ENCODE measurements at regions not wholly inside any gene's neighbourhood (a gene's known extent, or its start where the extent isn't known, plus 50 kb on each side); places are given as distances from the start of the nearest gene placed in this dataset.

DNA sequence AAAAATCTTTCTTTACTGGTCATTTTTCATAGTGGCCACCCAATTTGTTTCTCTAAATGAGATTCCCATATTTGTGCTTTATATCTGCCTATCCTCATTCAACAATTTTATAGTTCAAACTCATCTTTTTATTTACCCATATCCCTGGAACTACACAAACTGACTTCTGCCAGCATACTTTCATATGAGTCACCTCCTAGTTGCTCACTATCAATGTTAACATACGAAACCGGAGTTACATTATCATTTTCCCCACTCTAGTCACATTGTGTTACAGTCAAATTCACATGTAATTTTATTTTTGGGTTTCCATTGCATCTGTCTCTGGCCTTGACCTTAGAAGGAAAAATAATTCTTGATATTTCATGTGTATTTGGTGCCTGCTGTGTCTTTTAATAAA lies 499.4 kb downstream of the MAFB start:
- DNase-seq (ENCODE audit: low read depth in 1 of 2, low spot score in 1 of 2), result no peak
- TF ChIP-seq POLR2AphosphoS5 (IDR thresholded peaks at IDR 0.05; ENCODE audit: low read depth), result no peak
- TF ChIP-seq, protein P1, sequence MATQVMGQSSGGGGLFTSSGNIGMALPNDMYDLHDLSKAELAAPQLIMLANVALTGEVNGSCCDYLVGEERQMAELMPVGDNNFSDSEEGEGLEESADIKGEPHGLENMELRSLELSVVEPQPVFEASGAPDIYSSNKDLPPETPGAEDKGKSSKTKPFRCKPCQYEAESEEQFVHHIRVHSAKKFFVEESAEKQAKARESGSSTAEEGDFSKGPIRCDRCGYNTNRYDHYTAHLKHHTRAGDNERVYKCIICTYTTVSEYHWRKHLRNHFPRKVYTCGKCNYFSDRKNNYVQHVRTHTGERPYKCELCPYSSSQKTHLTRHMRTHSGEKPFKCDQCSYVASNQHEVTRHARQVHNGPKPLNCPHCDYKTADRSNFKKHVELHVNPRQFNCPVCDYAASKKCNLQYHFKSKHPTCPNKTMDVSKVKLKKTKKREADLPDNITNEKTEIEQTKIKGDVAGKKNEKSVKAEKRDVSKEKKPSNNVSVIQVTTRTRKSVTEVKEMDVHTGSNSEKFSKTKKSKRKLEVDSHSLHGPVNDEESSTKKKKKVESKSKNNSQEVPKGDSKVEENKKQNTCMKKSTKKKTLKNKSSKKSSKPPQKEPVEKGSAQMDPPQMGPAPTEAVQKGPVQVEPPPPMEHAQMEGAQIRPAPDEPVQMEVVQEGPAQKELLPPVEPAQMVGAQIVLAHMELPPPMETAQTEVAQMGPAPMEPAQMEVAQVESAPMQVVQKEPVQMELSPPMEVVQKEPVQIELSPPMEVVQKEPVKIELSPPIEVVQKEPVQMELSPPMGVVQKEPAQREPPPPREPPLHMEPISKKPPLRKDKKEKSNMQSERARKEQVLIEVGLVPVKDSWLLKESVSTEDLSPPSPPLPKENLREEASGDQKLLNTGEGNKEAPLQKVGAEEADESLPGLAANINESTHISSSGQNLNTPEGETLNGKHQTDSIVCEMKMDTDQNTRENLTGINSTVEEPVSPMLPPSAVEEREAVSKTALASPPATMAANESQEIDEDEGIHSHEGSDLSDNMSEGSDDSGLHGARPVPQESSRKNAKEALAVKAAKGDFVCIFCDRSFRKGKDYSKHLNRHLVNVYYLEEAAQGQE (IDR thresholded peaks at IDR 0.05; ENCODE audit: insufficient replicate concordance, low read depth), result no peak
- no peak overlapping the region for H3K27ac ChIP-seq (replicated peaks)
- no peak overlapping the region for H3K4me3 ChIP-seq (replicated peaks; ENCODE audit: insufficient read depth, low read length)
- peaks cover 3% of the 10 kb centered on the region for H3K27me3 ChIP-seq (ENCODE audit: insufficient read depth, poor library complexity, severe bottlenecking)

DNA sequence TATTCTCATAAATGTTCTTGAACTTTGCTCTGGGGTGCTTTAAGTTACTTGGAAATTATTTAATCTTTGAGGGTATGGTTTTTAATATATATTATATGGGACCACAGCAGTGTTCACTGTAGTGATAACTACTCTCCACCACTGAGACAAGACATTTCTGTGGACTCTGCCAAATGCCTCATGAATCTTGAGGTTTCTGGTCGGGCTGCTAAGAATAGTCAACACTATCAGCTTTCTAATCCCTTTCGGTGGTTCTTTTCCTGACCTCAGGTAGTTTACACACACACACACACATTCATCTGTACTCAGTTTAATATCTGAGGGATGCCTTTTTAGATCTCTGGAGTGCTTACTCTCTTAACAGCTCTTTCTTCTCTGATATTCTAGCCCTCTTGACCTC lies 500.7 kb downstream of the MAFB start:
- peaks cover 3% of the 10 kb centered on the region for H3K27me3 ChIP-seq (ENCODE audit: insufficient read depth, poor library complexity, severe bottlenecking)
- TF ChIP-seq SPI1 (IDR thresholded peaks at IDR 0.05; ENCODE audit: borderline replicate concordance, low read depth) (no peak), POLR2AphosphoS5 (IDR thresholded peaks at IDR 0.05; ENCODE audit: low read depth) (no peak), GABPA (IDR thresholded peaks at IDR 0.05; ENCODE audit: low read depth) (no peak)
- TF ChIP-seq, protein P1 (IDR thresholded peaks at IDR 0.05; ENCODE audit: insufficient replicate concordance, low read depth), result no peak
- TF ChIP-seq, protein P2, sequence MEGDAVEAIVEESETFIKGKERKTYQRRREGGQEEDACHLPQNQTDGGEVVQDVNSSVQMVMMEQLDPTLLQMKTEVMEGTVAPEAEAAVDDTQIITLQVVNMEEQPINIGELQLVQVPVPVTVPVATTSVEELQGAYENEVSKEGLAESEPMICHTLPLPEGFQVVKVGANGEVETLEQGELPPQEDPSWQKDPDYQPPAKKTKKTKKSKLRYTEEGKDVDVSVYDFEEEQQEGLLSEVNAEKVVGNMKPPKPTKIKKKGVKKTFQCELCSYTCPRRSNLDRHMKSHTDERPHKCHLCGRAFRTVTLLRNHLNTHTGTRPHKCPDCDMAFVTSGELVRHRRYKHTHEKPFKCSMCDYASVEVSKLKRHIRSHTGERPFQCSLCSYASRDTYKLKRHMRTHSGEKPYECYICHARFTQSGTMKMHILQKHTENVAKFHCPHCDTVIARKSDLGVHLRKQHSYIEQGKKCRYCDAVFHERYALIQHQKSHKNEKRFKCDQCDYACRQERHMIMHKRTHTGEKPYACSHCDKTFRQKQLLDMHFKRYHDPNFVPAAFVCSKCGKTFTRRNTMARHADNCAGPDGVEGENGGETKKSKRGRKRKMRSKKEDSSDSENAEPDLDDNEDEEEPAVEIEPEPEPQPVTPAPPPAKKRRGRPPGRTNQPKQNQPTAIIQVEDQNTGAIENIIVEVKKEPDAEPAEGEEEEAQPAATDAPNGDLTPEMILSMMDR (IDR thresholded peaks at IDR 0.05; ENCODE audit: insufficient read depth, low read length), result no peak
- no peak overlapping the region for H3K4me3 ChIP-seq (replicated peaks; ENCODE audit: insufficient read depth, low read length)
- H3K27ac ChIP-seq (replicated peaks), result no peak overlapping the region
- no peak for DNase-seq (ENCODE audit: low read depth in 1 of 2, low spot score in 1 of 2)

DNA sequence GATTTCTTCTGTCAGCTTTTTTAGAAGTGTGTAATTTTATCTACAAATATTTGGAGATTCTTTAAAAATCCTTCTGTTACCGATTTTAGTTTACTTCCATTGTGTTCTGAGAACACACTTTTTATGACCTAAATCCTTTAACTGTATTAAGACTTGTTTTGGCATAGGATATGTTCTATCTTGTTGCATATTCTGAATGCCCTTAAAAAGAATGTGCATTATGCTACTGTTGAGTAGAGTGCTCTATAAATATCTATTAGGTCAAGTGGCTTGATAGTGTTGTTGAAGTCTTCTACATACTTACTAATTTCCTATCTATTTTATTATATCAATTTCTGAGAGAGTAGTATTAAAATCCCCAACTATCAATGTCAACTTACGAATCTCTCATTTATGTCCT lies 502.2 kb downstream of the MAFB start:
- H3K4me3 ChIP-seq (replicated peaks; ENCODE audit: insufficient read depth, low read length), result no peak overlapping the region
- H3K27ac ChIP-seq (replicated peaks), result no peak overlapping the region
- H3K27me3 ChIP-seq (ENCODE audit: insufficient read depth, poor library complexity, severe bottlenecking), result peaks cover 3% of the 10 kb centered on the region
- no peak for DNase-seq (ENCODE audit: low read depth in 1 of 2, low spot score in 1 of 2)
- TF ChIP-seq, protein P1 (IDR thresholded peaks at IDR 0.05; ENCODE audit: insufficient replicate concordance, low read depth), result no peak
- no peak for TF ChIP-seq SPI1 (IDR thresholded peaks at IDR 0.05; ENCODE audit: borderline replicate concordance, low read depth)
- TF ChIP-seq, protein P2 (IDR thresholded peaks at IDR 0.05; ENCODE audit: insufficient read depth, low read length), result no peak
- TF ChIP-seq POLR2AphosphoS5 (IDR thresholded peaks at IDR 0.05; ENCODE audit: low read depth), result no peak
- no peak for TF ChIP-seq GABPA (IDR thresholded peaks at IDR 0.05; ENCODE audit: low read depth)

DNA sequence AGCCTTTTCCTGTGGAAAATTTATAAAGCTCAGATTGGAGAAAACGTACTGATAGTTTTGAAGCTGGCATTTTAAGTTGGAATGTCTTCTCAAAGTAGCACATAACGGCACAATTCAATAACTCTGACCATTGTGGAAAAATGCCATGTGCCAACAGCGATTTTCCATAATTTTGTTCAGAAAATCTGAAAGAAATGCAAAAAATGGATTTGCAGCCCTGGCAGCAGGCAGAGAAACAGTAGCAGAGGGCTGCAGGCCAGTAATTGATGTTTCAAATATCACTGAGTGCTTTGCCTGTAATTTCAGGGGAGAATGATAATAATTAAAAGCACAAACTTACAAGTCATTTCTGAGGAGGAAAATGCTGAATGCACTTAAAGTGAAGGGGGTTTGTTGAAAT lies 507.4 kb downstream of the MAFB start:
- TF ChIP-seq POLR2AphosphoS5 (IDR thresholded peaks at IDR 0.05; ENCODE audit: low read depth), result no peak
- TF ChIP-seq, protein P1 (IDR thresholded peaks at IDR 0.05; ENCODE audit: insufficient replicate concordance, low read depth), result no peak
- TF ChIP-seq GABPA (IDR thresholded peaks at IDR 0.05; ENCODE audit: low read depth), result no peak
- H3K27me3 ChIP-seq (ENCODE audit: insufficient read depth, poor library complexity, severe bottlenecking), result peaks cover 3% of the 10 kb centered on the region
- H3K27ac ChIP-seq (replicated peaks), result no peak overlapping the region
- no peak for DNase-seq (ENCODE audit: low read depth in 1 of 2, low spot score in 1 of 2)
- H3K4me3 ChIP-seq (replicated peaks; ENCODE audit: insufficient read depth, low read length), result no peak overlapping the region
